ENCODE measurements at regions not wholly inside any gene's neighbourhood (a gene's known extent, or its start where the extent isn't known, plus 50 kb on each side); places are given as distances from the start of the nearest gene placed in this dataset.

- TF ChIP-seq E2F4 (CRISPR knock-in tag; IDR thresholded peaks at IDR 0.05; ENCODE audit: borderline replicate concordance, low read depth) = no peak
- TF ChIP-seq CBFB (CRISPR knock-in tag; IDR thresholded peaks at IDR 0.05; ENCODE audit: low read depth) = no peak
- TF ChIP-seq, protein P1, sequence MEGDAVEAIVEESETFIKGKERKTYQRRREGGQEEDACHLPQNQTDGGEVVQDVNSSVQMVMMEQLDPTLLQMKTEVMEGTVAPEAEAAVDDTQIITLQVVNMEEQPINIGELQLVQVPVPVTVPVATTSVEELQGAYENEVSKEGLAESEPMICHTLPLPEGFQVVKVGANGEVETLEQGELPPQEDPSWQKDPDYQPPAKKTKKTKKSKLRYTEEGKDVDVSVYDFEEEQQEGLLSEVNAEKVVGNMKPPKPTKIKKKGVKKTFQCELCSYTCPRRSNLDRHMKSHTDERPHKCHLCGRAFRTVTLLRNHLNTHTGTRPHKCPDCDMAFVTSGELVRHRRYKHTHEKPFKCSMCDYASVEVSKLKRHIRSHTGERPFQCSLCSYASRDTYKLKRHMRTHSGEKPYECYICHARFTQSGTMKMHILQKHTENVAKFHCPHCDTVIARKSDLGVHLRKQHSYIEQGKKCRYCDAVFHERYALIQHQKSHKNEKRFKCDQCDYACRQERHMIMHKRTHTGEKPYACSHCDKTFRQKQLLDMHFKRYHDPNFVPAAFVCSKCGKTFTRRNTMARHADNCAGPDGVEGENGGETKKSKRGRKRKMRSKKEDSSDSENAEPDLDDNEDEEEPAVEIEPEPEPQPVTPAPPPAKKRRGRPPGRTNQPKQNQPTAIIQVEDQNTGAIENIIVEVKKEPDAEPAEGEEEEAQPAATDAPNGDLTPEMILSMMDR (IDR thresholded peaks at IDR 0.05) = no peak
- no peak for TF ChIP-seq OVOL2 (CRISPR knock-in tag; IDR thresholded peaks at IDR 0.05; ENCODE audit: borderline replicate concordance)
- no peak for TF ChIP-seq GTF2I (CRISPR knock-in tag; conservative IDR thresholded peaks at IDR 0.05)
- TF ChIP-seq, protein P2, sequence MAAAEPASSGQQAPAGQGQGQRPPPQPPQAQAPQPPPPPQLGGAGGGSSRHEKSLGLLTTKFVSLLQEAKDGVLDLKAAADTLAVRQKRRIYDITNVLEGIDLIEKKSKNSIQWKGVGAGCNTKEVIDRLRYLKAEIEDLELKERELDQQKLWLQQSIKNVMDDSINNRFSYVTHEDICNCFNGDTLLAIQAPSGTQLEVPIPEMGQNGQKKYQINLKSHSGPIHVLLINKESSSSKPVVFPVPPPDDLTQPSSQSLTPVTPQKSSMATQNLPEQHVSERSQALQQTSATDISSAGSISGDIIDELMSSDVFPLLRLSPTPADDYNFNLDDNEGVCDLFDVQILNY (CRISPR knock-in tag; IDR thresholded peaks at IDR 0.05) = no peak
These were observed 172.6 kb upstream of the PAPPA start for GRCh38 chr9:115980976-115981375.
